NCI-H2081 treated with DMSO at 0.1 percent for 48 hours (cell line): ENCODE measurements at regions not wholly inside any gene's neighbourhood (a gene's known extent, or its start where the extent isn't known, plus 50 kb on each side); places are given as distances from the start of the nearest gene placed in this dataset.

Experiments used
- DNase-seq: peaks from one replicate; lab custom pipeline; 2025; lab: John Stamatoyannopoulos, UW

DNA sequence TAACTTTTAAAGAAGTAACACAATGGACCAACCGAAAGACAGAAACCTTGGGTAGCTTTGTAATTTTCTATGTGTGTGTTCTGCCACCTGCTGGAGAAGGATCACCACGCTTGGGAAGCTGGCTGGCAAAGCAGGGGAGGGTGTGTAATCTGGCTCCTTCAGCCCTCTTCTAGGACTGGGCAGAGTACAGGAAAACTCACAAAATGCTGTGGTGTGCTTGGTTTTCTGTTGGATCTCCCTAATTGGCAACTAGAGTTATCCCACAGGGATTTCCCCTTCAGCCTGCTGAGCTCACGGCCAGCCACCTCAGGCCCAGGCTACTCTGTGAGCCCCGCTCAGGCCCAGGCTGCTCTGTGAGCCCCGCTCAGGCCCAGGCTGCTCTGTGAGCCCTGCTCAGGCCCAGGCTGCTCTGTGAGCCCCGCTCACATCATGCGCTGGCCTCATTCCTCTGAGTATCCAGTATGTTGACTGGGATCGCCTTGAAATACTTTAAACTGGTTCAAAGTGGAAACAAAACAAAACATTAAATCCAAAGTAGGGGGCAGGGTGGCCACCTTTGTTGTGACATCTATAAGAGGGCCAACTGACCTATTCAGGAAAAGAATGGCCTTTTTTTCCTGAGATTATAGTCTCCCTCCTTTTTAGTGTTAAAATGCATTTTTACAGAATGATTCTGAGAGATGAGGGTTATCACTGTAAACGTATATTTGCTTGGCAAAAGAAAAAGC lies 52.0 kb upstream of the RNU6-8 start:
- peak; percentile 7 for DNase-seq

DNA sequence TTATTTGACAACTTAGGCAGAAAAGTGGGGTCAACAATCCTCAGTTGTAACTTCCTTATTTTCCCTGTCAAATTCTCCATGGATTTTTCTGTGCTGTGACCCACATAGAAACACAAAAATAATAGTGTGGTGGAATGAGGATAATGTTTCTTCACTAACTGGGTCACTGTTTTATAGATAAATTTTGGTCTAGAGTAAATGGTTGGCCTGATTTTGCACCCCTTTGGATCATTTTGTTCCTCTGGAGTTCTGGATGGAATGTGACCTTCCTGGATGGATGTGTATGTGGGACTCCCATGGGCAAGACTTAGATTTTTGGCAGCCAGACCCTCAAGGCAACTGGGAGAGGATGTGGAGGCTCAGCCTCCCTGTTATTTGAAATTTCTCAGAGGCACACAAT lies 52.7 kb upstream of the RNU6-8 start:
- DNase-seq, result no peak

DNA sequence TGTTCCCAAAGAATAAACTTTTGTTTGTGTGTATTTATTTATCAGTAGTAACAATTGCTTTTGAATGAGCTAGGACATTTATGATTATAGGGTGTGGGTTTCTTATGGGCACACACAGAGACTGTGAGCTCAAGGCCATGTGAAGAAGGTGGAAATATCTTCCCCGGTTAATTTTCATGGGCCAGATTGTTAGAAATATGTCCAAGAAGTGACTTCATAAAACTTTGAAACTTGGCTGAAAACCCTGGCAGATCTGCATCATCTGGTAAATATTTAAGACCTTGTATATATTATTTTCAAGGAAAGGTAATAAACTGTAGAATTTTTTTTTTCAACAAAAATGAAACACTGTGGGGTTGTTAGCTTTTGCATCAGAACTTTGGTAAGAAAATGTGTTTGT lies 53.5 kb upstream of the RNU6-8 start:
- DNase-seq, result no peak

DNA sequence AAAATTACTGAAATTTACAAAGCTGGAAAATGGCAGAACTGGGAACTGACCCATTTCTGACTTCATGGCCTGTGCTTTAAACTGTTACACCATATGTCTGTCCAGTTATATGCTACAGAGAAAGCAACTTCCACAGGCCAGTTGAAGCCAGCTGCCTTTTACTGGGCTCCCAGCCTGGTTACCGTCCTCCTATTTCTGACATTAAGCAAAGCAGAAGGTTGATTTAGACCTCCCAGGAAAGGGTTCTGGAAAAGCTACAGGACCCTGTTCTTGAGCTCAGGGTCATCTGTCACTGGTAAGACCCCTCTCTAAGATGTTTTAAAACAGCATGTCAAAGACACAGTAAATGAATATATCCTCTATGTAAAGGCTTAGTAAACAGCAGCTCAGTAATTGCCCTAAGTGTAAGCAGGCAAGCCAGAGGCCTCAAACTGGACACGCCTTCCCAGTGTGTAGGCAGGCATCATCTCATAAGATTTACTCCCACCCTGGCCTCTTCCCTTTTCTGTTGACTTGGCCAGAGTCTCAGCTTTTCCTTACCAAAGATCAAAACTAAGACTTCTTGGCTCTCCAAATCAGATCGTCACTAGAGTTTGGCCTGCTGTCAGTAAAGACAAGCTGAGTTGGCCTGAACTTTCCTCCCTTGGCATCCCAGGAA lies 55.4 kb upstream of the RNU6-8 start:
- no peak for DNase-seq

GRCh38 chr14:32259368-32260013 lies 56.4 kb upstream of the RNU6-8 start:
- DNase-seq, result no peak

GRCh38 chr14:32263939-32264567 lies 61.0 kb upstream of the RNU6-8 start:
- no peak for DNase-seq

GRCh38 chr14:32265584-32265983 lies 62.5 kb upstream of the RNU6-8 start:
- DNase-seq, result no peak

DNA sequence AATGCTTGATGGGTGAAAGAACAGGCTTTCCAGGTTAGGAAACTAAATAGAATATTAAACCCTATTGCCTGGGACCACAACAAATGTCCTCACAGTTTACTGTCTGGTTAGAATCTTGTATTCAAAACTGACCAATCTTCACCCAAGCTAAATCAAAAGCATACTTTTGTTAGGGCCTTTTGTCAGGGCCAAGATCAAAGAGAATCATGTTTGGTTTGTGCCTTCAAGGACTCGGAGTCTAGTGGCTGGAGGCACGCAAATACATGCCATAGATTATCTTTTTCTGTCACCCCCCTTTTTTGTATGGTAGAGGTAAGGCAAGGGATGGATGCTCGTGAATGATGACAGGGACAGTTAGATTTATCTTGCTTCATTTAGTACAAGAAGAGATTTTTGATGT lies 51.1 kb upstream of the AKAP6 start:
- DNase-seq, result no peak
